GM23338 (cell line): ENCODE measurements at regions not wholly inside any gene's neighbourhood (a gene's known extent, or its start where the extent isn't known, plus 50 kb on each side); places are given as distances from the start of the nearest gene placed in this dataset.

Source experiments
- ATAC-seq: fragments of 200-7000 bp; cut with Tn5 transposase; 3 replicates; pipeline ENCODE4 v1.9.1; 2020
- DNase-seq: peaks from one replicate; pipeline ENCODE4 v3.0.0-alpha.2; 2015; ENCODE audit warnings: low spot score
- H2AFZ ChIP-seq: fragments of 200-600 bp; sonication (generic); 2 replicates; pipeline ENCODE4 v1.8.0; 2016; ENCODE audit warnings: antibody characterized with exemption, mild to moderate bottlenecking, moderate library complexity
- H3F3A ChIP-seq: fragments of 200-600 bp; sonication (generic); replicated peaks from 2 replicates; pipeline ENCODE4 v1.8.0; 2017; ENCODE audit warnings: antibody characterized with exemption, mixed run types, low read depth
- H3K27ac ChIP-seq: fragments of 200-600 bp; sonication (generic); 2 replicates; pipeline ENCODE4 v1.6.1; 2016; ENCODE audit warnings: low read depth
- H3K27me3 ChIP-seq: fragments of 200-600 bp; sonication (generic); 2 replicates; pipeline ENCODE4 v1.8.0; 2016; ENCODE audit warnings: mild to moderate bottlenecking, mixed run types, moderate library complexity; ENCODE audit not compliant: insufficient read depth
- H3K36me3 ChIP-seq: fragments of 200-600 bp; sonication (generic); 2 replicates; pipeline ENCODE4 v1.8.0; 2016; ENCODE audit warnings: mild to moderate bottlenecking; ENCODE audit not compliant: insufficient read depth
- H3K4me1 ChIP-seq: fragments of 200-600 bp; sonication (generic); 2 replicates; pipeline ENCODE4 v1.8.0; 2016; ENCODE audit warnings: mild to moderate bottlenecking, moderate library complexity; ENCODE audit not compliant: insufficient read depth
- H3K4me2 ChIP-seq: fragments of 200-600 bp; sonication (generic); 2 replicates; pipeline ENCODE4 v1.7.1; 2017; ENCODE audit warnings: mixed run types
- H3K4me3 ChIP-seq: fragments of 200-600 bp; sonication (generic); 2 replicates; pipeline ENCODE4 v1.6.1; 2016; ENCODE audit warnings: mixed run types
- H3K79me2 ChIP-seq: fragments of 200-600 bp; sonication (generic); replicated peaks from 2 replicates; pipeline ENCODE4 v1.8.0; 2017; ENCODE audit warnings: mild to moderate bottlenecking; ENCODE audit not compliant: insufficient read depth
- H3K9me2 ChIP-seq: fragments of 200-600 bp; sonication (generic); 2 replicates; pipeline ENCODE4 v1.8.0; 2017; ENCODE audit not compliant: insufficient read depth
- H4K20me1 ChIP-seq: fragments of 200-600 bp; sonication (generic); replicated peaks from 2 replicates; pipeline ENCODE4 v1.8.0; 2017; ENCODE audit warnings: mild to moderate bottlenecking; ENCODE audit not compliant: insufficient read depth
- H3K27ac Mint-ChIP-seq: 2 replicates; pipeline ENCODE4 v1.8.0; 2020; ENCODE audit warnings: inconsistent platforms, mild to moderate bottlenecking, moderate library complexity, mixed read lengths
- H3K27me3 Mint-ChIP-seq: 3 replicates; pipeline ENCODE4 v1.8.0; 2022; ENCODE audit warnings: low read depth, mild to moderate bottlenecking, moderate library complexity, mixed read lengths, inconsistent platforms; ENCODE audit not compliant: insufficient read depth, poor library complexity
- H3K36me3 Mint-ChIP-seq: 3 replicates; pipeline ENCODE4 v1.8.0; 2021; ENCODE audit warnings: low read depth, mild to moderate bottlenecking, inconsistent platforms, moderate library complexity, mixed read lengths
- H3K4me1 Mint-ChIP-seq: 3 replicates; pipeline ENCODE4 v1.8.0; 2020; ENCODE audit warnings: mild to moderate bottlenecking, inconsistent platforms, mixed read lengths
- H3K4me3 Mint-ChIP-seq: 3 replicates; pipeline ENCODE4 v1.8.0; 2021; ENCODE audit warnings: moderate library complexity, mild to moderate bottlenecking, inconsistent platforms, mixed read lengths
- H3K9me3 Mint-ChIP-seq: 3 replicates; pipeline ENCODE4 v1.8.0; 2020; ENCODE audit warnings: moderate library complexity, mild to moderate bottlenecking, inconsistent platforms, mixed read lengths
- JUNB ChIP-seq: IDR thresholded peaks from one replicate; pipeline ENCODE4 v1.6.1; 2016; ENCODE audit warnings: antibody characterized with exemption; ENCODE audit not compliant: unreplicated experiment
- TF ChIP-seq, protein P1 (sequence below): fragments of 250-450 bp; sonication (Bioruptor Pico); IDR thresholded peaks from 2 replicates; pipeline ENCODE4 v1.5.0; 2020; ENCODE audit warnings: mild to moderate bottlenecking, moderate library complexity
- TF ChIP-seq, protein P2 (sequence below): IDR thresholded peaks from one replicate; pipeline ENCODE4 v1.6.1; 2018; ENCODE audit warnings: antibody characterized with exemption; ENCODE audit not compliant: unreplicated experiment

DNA sequence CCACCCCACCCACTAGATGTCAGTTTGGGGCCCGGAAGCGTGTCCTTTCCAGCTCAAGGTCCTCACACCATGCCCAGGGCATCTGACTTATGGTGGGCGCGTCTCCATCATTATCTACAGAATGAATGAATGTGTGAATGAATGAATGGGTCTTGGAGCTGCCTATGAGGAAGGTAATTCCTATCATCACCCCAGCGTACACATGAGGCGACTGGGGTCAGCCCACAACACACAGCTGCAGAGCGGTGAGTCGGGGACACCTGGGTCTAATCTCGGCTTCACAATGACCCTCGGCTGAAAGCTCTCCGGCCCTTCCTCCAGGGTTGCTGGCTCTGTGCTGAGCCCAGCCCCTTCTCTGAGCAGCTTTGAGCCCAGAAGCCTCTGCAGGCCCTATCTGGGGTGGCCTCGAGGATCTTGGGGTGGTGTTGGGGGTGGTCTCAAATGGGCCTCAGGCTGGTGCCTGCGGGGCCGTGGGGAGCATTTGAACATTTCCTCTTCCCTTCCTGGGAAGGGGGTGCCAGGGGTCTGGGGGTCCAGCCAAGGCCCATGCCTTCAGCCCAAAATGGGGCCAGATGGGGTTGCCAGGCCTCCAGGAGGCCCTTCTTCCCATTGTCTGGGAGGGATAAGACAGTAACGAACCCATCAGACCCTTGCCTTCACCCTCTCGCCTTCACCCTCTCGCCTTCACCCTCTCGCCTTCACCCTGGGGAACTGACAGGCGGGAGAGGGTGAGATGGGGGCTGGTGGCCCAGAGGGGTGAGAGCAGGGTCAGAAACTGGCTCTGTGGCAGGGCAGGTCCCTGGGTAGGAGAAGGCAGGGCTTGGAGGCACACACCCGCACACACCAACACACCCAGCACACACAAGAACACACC, 82.4 kb downstream of the MYEOV start:
- Histone ChIP-seq H3K27ac (no peak overlapping the region), H3K9me2 (no peaks in the 10 kb centered on the region), H3K27me3 (no peaks in the 10 kb centered on the region), H3K36me3 (no peaks in the 10 kb centered on the region), H3K4me2 (no peak overlapping the region), H3K4me1 (no peaks in the 10 kb centered on the region), H3K79me2 (no peaks in the 10 kb centered on the region), H4K20me1 (no peaks in the 10 kb centered on the region), H2AFZ (no peak overlapping the region), H3K4me3 (no peak overlapping the region), H3F3A (no peaks in the 10 kb centered on the region)
- no peaks in the 10 kb centered on the region for H3K4me1 Mint-ChIP-seq
- H3K27ac Mint-ChIP-seq = no peak overlapping the region
- H3K27me3 Mint-ChIP-seq = peaks cover 5% of the 10 kb centered on the region
- DNase-seq (no peak), ATAC-seq (no peak)
- H3K4me3 Mint-ChIP-seq = no peak overlapping the region
- no peaks in the 10 kb centered on the region; the same call in 2 of the 3 replicates for H3K36me3 Mint-ChIP-seq
- no peaks in the 10 kb centered on the region for H3K9me3 Mint-ChIP-seq
- no peak for TF ChIP-seq JUNB
- TF ChIP-seq, protein P1, sequence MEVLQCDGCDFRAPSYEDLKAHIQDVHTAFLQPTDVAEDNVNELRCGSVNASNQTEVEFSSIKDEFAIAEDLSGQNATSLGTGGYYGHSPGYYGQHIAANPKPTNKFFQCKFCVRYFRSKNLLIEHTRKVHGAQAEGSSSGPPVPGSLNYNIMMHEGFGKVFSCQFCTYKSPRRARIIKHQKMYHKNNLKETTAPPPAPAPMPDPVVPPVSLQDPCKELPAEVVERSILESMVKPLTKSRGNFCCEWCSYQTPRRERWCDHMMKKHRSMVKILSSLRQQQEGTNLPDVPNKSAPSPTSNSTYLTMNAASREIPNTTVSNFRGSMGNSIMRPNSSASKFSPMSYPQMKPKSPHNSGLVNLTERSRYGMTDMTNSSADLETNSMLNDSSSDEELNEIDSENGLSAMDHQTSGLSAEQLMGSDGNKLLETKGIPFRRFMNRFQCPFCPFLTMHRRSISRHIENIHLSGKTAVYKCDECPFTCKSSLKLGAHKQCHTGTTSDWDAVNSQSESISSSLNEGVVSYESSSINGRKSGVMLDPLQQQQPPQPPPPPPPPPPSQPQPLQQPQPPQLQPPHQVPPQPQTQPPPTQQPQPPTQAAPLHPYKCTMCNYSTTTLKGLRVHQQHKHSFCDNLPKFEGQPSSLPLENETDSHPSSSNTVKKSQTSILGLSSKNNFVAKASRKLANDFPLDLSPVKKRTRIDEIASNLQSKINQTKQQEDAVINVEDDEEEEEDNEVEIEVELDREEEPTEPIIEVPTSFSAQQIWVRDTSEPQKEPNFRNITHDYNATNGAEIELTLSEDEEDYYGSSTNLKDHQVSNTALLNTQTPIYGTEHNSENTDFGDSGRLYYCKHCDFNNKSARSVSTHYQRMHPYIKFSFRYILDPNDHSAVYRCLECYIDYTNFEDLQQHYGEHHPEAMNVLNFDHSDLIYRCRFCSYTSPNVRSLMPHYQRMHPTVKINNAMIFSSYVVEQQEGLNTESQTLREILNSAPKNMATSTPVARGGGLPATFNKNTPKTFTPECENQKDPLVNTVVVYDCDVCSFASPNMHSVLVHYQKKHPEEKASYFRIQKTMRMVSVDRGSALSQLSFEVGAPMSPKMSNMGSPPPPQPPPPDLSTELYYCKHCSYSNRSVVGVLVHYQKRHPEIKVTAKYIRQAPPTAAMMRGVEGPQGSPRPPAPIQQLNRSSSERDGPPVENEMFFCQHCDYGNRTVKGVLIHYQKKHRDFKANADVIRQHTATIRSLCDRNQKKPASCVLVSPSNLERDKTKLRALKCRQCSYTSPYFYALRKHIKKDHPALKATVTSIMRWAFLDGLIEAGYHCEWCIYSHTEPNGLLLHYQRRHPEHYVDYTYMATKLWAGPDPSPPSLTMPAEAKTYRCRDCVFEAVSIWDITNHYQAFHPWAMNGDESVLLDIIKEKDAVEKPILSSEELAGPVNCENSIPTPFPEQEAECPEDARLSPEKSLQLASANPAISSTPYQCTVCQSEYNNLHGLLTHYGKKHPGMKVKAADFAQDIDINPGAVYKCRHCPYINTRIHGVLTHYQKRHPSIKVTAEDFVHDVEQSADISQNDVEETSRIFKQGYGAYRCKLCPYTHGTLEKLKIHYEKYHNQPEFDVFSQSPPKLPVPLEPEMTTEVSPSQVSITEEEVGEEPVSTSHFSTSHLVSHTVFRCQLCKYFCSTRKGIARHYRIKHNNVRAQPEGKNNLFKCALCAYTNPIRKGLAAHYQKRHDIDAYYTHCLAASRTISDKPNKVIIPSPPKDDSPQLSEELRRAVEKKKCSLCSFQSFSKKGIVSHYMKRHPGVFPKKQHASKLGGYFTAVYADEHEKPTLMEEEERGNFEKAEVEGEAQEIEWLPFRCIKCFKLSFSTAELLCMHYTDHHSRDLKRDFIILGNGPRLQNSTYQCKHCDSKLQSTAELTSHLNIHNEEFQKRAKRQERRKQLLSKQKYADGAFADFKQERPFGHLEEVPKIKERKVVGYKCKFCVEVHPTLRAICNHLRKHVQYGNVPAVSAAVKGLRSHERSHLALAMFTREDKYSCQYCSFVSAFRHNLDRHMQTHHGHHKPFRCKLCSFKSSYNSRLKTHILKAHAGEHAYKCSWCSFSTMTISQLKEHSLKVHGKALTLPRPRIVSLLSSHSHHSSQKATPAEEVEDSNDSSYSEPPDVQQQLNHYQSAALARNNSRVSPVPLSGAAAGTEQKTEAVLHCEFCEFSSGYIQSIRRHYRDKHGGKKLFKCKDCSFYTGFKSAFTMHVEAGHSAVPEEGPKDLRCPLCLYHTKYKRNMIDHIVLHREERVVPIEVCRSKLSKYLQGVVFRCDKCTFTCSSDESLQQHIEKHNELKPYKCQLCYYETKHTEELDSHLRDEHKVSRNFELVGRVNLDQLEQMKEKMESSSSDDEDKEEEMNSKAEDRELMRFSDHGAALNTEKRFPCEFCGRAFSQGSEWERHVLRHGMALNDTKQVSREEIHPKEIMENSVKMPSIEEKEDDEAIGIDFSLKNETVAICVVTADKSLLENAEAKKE (CRISPR knock-in tag) = no peak

DNA sequence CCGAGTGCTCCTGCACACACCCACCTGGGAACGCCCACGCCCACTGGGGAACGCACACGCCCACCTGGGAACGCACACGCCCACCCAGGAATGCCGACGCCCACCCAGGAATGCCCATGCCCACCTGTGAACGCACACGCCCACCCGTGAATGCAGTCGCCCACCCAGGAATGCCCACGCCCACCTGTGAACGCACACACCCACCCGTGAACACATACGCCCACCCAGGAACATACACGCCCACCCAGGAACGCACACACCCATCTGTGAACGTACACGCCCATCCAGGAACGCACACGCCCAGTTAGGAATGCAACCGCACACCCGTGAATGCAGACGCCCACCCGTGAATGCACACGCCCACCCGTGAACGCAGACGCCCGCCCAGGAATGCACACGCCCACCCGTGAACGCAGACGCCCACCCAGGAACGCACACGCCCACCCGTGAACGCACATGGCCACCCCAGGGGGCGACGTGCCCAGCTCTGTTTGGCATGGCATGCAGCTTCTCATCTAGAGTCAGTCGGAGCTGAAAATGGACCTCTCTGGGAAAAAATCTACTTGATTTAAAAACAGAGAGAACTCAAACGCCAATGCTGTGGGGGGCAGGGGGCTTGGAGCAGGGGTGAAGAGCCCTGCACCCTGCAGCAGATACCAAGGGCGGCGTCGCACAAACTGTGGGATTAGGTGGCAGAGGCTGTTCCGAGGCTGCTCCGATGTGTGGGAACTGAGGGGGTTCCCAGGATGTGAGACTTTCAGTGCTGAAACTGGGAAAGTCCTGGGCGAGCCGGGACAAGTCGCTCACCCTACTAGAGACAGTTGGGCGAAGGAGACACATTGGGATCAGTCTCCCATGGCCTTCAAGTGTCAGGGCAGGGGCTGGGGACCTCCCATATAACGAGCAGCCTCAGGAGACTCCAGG, 83.3 kb downstream of the MYEOV start:
- Mint-ChIP-seq H3K36me3 (no peaks in the 10 kb centered on the region; the same call in 2 of the 3 replicates), H3K27me3 (peaks cover 5% of the 10 kb centered on the region), H3K4me1 (no peaks in the 10 kb centered on the region), H3K27ac (no peak overlapping the region), H3K9me3 (no peaks in the 10 kb centered on the region), H3K4me3 (no peak overlapping the region)
- Histone ChIP-seq H3K4me2 (no peak overlapping the region), H3K27me3 (no peaks in the 10 kb centered on the region), H2AFZ (no peak overlapping the region), H3K36me3 (no peaks in the 10 kb centered on the region), H3K4me3 (no peak overlapping the region), H3K79me2 (no peaks in the 10 kb centered on the region), H3F3A (no peaks in the 10 kb centered on the region), H4K20me1 (no peaks in the 10 kb centered on the region), H3K27ac (no peak overlapping the region), H3K4me1 (no peaks in the 10 kb centered on the region), H3K9me2 (no peaks in the 10 kb centered on the region)
- DNase-seq (no peak), ATAC-seq (no peak)
- TF ChIP-seq, protein P2, sequence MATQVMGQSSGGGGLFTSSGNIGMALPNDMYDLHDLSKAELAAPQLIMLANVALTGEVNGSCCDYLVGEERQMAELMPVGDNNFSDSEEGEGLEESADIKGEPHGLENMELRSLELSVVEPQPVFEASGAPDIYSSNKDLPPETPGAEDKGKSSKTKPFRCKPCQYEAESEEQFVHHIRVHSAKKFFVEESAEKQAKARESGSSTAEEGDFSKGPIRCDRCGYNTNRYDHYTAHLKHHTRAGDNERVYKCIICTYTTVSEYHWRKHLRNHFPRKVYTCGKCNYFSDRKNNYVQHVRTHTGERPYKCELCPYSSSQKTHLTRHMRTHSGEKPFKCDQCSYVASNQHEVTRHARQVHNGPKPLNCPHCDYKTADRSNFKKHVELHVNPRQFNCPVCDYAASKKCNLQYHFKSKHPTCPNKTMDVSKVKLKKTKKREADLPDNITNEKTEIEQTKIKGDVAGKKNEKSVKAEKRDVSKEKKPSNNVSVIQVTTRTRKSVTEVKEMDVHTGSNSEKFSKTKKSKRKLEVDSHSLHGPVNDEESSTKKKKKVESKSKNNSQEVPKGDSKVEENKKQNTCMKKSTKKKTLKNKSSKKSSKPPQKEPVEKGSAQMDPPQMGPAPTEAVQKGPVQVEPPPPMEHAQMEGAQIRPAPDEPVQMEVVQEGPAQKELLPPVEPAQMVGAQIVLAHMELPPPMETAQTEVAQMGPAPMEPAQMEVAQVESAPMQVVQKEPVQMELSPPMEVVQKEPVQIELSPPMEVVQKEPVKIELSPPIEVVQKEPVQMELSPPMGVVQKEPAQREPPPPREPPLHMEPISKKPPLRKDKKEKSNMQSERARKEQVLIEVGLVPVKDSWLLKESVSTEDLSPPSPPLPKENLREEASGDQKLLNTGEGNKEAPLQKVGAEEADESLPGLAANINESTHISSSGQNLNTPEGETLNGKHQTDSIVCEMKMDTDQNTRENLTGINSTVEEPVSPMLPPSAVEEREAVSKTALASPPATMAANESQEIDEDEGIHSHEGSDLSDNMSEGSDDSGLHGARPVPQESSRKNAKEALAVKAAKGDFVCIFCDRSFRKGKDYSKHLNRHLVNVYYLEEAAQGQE = no peak
